ENCODE measurements at regions not wholly inside any gene's neighbourhood (a gene's known extent, or its start where the extent isn't known, plus 50 kb on each side); places are given as distances from the start of the nearest gene placed in this dataset.

GRCh38 chr2:8028036-8028435, 653.8 kb upstream of the ID2 start:
- no CpG with 5 or more reads among the region's 21 CpGs for WGBS (ENCODE audit: insufficient coverage, insufficient read length)
- Histone ChIP-seq H3K27ac (ENCODE audit: low read length) (no peak overlapping the region), H3K27me3 (ENCODE audit: control insufficient read depth, insufficient read depth, low read length) (no peaks in the 10 kb centered on the region), H3K4me1 (ENCODE audit: control insufficient read depth, insufficient read depth, low read length) (no peaks in the 10 kb centered on the region), H3K4me3 (ENCODE audit: low read length) (no peak overlapping the region), H3K36me3 (ENCODE audit: control insufficient read depth, insufficient read depth, low read length) (no peaks in the 10 kb centered on the region), H3K9me3 (ENCODE audit: control insufficient read depth, insufficient read depth, low read length) (no peaks in the 10 kb centered on the region)
- no peak for DNase-seq (ENCODE audit: low read depth, low spot score)

DNA sequence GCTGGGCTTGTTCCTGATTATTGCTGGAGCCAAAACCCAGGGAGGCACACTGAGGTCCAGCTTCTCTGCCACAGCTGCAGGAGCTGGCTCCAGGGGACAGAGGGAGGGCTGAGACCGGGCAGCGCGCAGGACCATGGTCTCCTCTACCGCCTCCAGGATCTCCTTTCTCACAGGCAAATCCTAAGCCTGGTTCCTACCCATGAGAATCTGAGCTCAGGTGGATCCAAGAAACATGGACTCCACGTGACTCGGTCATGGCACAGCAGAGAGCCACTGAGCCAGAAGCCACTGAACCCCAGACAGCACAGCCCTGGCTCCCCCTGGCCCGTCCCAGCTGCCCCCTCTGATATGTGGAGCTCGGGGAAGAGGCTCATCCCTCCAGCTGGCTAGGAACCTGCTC, 653.4 kb upstream of the ID2 start:
- H3K9me3 ChIP-seq (ENCODE audit: control insufficient read depth, insufficient read depth, low read length), result no peaks in the 10 kb centered on the region
- H3K4me1 ChIP-seq (ENCODE audit: control insufficient read depth, insufficient read depth, low read length), result no peaks in the 10 kb centered on the region
- H3K36me3 ChIP-seq (ENCODE audit: control insufficient read depth, insufficient read depth, low read length), result no peaks in the 10 kb centered on the region
- no CpG with 5 or more reads among the region's 8 CpGs for WGBS (ENCODE audit: insufficient coverage, insufficient read length)
- DNase-seq (ENCODE audit: low read depth, low spot score), result no peak
- H3K27ac ChIP-seq (ENCODE audit: low read length), result no peak overlapping the region
- no peaks in the 10 kb centered on the region for H3K27me3 ChIP-seq (ENCODE audit: control insufficient read depth, insufficient read depth, low read length)
- H3K4me3 ChIP-seq (ENCODE audit: low read length), result no peak overlapping the region

- no CpG with 5 or more reads among the region's 5 CpGs for WGBS (ENCODE audit: insufficient coverage, insufficient read length)
- Histone ChIP-seq H3K9me3 (ENCODE audit: control insufficient read depth, insufficient read depth, low read length) (no peaks in the 10 kb centered on the region), H3K36me3 (ENCODE audit: control insufficient read depth, insufficient read depth, low read length) (no peaks in the 10 kb centered on the region), H3K4me3 (ENCODE audit: low read length) (no peak overlapping the region), H3K27ac (ENCODE audit: low read length) (no peak overlapping the region), H3K4me1 (ENCODE audit: control insufficient read depth, insufficient read depth, low read length) (no peaks in the 10 kb centered on the region), H3K27me3 (ENCODE audit: control insufficient read depth, insufficient read depth, low read length) (no peaks in the 10 kb centered on the region)
- no peak for DNase-seq (ENCODE audit: low read depth, low spot score)
These were observed 652.9 kb upstream of the ID2 start for GRCh38 chr2:8028981-8029380.

GRCh38 chr2:8030573-8031303, 651.1 kb upstream of the ID2 start:
- WGBS (ENCODE audit: insufficient coverage, insufficient read length), result no CpG with 5 or more reads among the region's 8 CpGs
- no peak for DNase-seq (ENCODE audit: low read depth, low spot score)

GRCh38 chr2:8031370-8031769, 650.5 kb upstream of the ID2 start:
- Histone ChIP-seq H3K27ac (ENCODE audit: low read length) (no peak overlapping the region), H3K4me1 (ENCODE audit: control insufficient read depth, insufficient read depth, low read length) (no peaks in the 10 kb centered on the region), H3K9me3 (ENCODE audit: control insufficient read depth, insufficient read depth, low read length) (no peaks in the 10 kb centered on the region), H3K4me3 (ENCODE audit: low read length) (no peak overlapping the region), H3K27me3 (ENCODE audit: control insufficient read depth, insufficient read depth, low read length) (no peaks in the 10 kb centered on the region), H3K36me3 (ENCODE audit: control insufficient read depth, insufficient read depth, low read length) (no peaks in the 10 kb centered on the region)
- no CpG with 5 or more reads among the region's 4 CpGs for WGBS (ENCODE audit: insufficient coverage, insufficient read length)
- DNase-seq (ENCODE audit: low read depth, low spot score), result no peak

More at GRCh38 chr2:8030573-8031303, 651.1 kb upstream of the ID2 start:
- no peaks in the 10 kb centered on the region for H3K4me1 ChIP-seq (ENCODE audit: control insufficient read depth, insufficient read depth, low read length)
- no peak overlapping the region for H3K4me3 ChIP-seq (ENCODE audit: low read length)
- no peak overlapping the region for H3K27ac ChIP-seq (ENCODE audit: low read length)
- no peaks in the 10 kb centered on the region for H3K36me3 ChIP-seq (ENCODE audit: control insufficient read depth, insufficient read depth, low read length)
- H3K9me3 ChIP-seq (ENCODE audit: control insufficient read depth, insufficient read depth, low read length), result no peaks in the 10 kb centered on the region
- H3K27me3 ChIP-seq (ENCODE audit: control insufficient read depth, insufficient read depth, low read length), result no peaks in the 10 kb centered on the region

DNA sequence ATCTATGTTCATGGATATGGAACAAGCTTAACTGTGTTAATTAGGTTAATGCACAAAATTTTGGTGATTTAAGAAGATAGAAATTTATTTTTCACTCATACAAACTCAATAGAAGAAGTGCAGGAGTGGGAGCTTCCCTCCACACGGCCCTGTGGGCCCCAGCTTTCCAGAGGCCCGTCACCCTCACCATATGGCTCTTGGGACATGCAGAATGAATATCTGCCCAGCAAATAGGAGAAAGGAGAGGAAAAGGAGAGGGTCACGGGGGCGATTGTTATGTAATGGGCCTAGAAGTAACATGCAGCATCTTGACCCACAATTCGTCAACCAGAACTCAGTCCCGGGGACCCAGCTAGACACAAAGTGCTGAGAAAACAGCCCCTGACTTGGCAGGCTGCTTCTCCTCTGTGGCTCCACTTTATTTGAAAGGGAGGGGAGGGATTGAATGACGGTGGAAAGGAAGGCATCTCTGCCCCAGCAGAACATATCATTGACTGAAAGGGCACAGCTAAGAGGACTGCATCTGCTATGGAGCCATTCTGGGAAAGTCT, 648.2 kb upstream of the ID2 start:
- no peak overlapping the region for H3K4me3 ChIP-seq (ENCODE audit: low read length)
- WGBS (ENCODE audit: insufficient coverage, insufficient read length), result no CpG with 5 or more reads among the region's 7 CpGs
- H3K4me1 ChIP-seq (ENCODE audit: control insufficient read depth, insufficient read depth, low read length), result no peaks in the 10 kb centered on the region
- no peaks in the 10 kb centered on the region for H3K27me3 ChIP-seq (ENCODE audit: control insufficient read depth, insufficient read depth, low read length)
- DNase-seq (ENCODE audit: low read depth, low spot score), result no peak
- H3K36me3 ChIP-seq (ENCODE audit: control insufficient read depth, insufficient read depth, low read length), result no peaks in the 10 kb centered on the region
- H3K27ac ChIP-seq (ENCODE audit: low read length), result no peak overlapping the region
- H3K9me3 ChIP-seq (ENCODE audit: control insufficient read depth, insufficient read depth, low read length), result no peaks in the 10 kb centered on the region

GRCh38 chr2:8036366-8036765, 645.5 kb upstream of the ID2 start:
- Histone ChIP-seq H3K36me3 (ENCODE audit: control insufficient read depth, insufficient read depth, low read length) (no peaks in the 10 kb centered on the region), H3K4me3 (ENCODE audit: low read length) (no peak overlapping the region)
- WGBS (ENCODE audit: insufficient coverage, insufficient read length), result no CpG with 5 or more reads among the region's 2 CpGs

DNA sequence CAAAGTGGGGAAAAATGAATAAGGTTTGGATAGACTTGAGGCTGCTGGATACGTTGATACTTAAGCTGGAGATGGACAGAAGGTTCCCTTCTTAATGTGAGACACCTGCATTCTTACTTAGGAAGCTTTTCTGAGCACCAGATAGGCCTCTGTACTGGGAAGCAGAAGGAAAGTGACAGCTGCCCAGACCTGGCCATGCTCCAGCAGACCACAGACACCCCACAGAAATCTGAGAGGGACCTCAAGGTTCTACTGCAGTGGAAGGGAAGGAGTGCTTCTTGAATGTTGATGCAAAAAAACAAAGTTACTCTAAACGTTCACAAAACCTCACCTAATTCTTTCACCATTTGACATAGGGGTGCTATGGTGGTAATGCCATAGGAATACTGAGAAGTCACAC, 642.1 kb upstream of the ID2 start:
- no CpG with 5 or more reads among the region's 2 CpGs for WGBS (ENCODE audit: insufficient coverage, insufficient read length)
- Histone ChIP-seq H3K27ac (ENCODE audit: low read length) (no peak overlapping the region), H3K4me1 (ENCODE audit: control insufficient read depth, insufficient read depth, low read length) (no peaks in the 10 kb centered on the region), H3K9me3 (ENCODE audit: control insufficient read depth, insufficient read depth, low read length) (no peaks in the 10 kb centered on the region), H3K4me3 (ENCODE audit: low read length) (no peak overlapping the region), H3K36me3 (ENCODE audit: control insufficient read depth, insufficient read depth, low read length) (no peaks in the 10 kb centered on the region), H3K27me3 (ENCODE audit: control insufficient read depth, insufficient read depth, low read length) (no peaks in the 10 kb centered on the region)
- DNase-seq (ENCODE audit: low read depth, low spot score), result no peak

More at GRCh38 chr2:8036366-8036765, 645.5 kb upstream of the ID2 start:
- no peak for DNase-seq (ENCODE audit: low read depth, low spot score)
- H3K4me1 ChIP-seq (ENCODE audit: control insufficient read depth, insufficient read depth, low read length), result no peaks in the 10 kb centered on the region
- no peaks in the 10 kb centered on the region for H3K27me3 ChIP-seq (ENCODE audit: control insufficient read depth, insufficient read depth, low read length)
- H3K9me3 ChIP-seq (ENCODE audit: control insufficient read depth, insufficient read depth, low read length), result no peaks in the 10 kb centered on the region
- no peak overlapping the region for H3K27ac ChIP-seq (ENCODE audit: low read length)

DNA sequence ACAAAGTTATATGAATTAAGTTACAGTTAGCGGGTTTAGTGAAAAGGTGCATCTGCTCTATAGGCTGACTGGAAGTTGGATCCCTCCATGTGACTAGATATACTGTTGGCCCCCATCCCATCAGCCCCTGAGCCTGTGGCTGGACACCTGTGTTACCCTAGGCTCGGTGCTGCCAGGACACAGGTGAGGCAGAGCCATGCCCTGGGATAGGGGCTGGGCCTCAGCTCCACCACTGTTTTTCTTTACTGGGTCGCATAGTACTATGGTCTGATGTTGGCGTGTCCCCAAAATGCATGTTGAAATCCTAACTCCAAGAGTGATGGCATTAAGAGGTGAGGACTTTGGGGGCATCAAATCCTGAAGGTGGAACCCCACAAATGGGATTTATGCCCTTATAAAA, 638.6 kb upstream of the ID2 start:
- no peaks in the 10 kb centered on the region for H3K36me3 ChIP-seq (ENCODE audit: control insufficient read depth, insufficient read depth, low read length)
- H3K27me3 ChIP-seq (ENCODE audit: control insufficient read depth, insufficient read depth, low read length), result no peaks in the 10 kb centered on the region
- no peak overlapping the region for H3K4me3 ChIP-seq (ENCODE audit: low read length)
- H3K4me1 ChIP-seq (ENCODE audit: control insufficient read depth, insufficient read depth, low read length), result no peaks in the 10 kb centered on the region
- no peak overlapping the region for H3K27ac ChIP-seq (ENCODE audit: low read length)
- H3K9me3 ChIP-seq (ENCODE audit: control insufficient read depth, insufficient read depth, low read length), result no peaks in the 10 kb centered on the region
- DNase-seq (ENCODE audit: low read depth, low spot score), result no peak
- 100% methylated on average over 1 of the region's 4 CpGs for WGBS (ENCODE audit: insufficient coverage, insufficient read length)

- Histone ChIP-seq H3K27ac (ENCODE audit: low read length) (no peak overlapping the region), H3K4me1 (ENCODE audit: control insufficient read depth, insufficient read depth, low read length) (no peaks in the 10 kb centered on the region), H3K36me3 (ENCODE audit: control insufficient read depth, insufficient read depth, low read length) (no peaks in the 10 kb centered on the region), H3K9me3 (ENCODE audit: control insufficient read depth, insufficient read depth, low read length) (no peaks in the 10 kb centered on the region), H3K4me3 (ENCODE audit: low read length) (no peak overlapping the region), H3K27me3 (ENCODE audit: control insufficient read depth, insufficient read depth, low read length) (no peaks in the 10 kb centered on the region)
- no CpG with 5 or more reads among the region's 4 CpGs for WGBS (ENCODE audit: insufficient coverage, insufficient read length)
- no peak for DNase-seq (ENCODE audit: low read depth, low spot score)
These were observed 637.7 kb upstream of the ID2 start for GRCh38 chr2:8044046-8044594.

All from iPS DF 6.9 (cell line).